ENCODE measurements at regions not wholly inside any gene's neighbourhood (a gene's known extent, or its start where the extent isn't known, plus 50 kb on each side); places are given as distances from the start of the nearest gene placed in this dataset.
"Not testable (repeated sequence)": the region's sequence is repeated elsewhere in the genome, so short reads cannot be mapped to it uniquely, and the experiment has no call there.

DNA sequence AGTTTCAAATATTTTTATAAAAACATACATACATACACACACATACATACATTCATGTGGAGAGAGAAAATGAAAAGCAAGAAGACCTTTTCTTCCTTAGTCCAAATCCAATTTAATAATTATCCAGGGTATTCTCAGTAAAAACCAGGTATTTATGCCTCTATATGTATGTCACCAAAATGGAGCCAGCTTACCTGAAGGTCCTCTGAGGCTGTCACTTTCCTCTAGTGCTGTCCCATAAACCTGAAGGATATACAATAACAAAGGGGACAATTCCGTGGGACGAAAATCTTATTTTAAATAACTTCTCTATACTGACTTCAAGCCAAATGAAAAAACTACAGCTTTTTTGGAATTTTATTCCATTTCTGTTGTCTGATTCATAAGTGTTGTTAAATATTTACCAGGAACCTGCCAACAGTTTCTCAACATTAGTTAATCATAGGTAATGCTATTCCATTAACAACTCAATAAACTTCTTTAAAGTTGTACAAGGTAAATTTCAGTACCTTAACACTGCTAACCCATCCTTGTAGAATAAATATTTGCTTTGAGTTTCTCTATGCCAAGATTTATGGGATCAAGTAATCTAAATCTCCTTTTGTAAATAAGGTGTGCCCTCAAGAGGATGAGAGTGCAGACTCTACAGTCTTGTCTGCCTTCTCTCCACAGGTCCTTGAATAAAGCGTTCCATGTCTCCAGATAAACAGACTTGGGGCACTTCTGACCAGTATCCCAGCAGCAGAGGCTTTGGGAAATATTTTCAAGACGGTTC, 260.3 kb downstream of the AHR start:
- DNase-seq, result no peak

DNA sequence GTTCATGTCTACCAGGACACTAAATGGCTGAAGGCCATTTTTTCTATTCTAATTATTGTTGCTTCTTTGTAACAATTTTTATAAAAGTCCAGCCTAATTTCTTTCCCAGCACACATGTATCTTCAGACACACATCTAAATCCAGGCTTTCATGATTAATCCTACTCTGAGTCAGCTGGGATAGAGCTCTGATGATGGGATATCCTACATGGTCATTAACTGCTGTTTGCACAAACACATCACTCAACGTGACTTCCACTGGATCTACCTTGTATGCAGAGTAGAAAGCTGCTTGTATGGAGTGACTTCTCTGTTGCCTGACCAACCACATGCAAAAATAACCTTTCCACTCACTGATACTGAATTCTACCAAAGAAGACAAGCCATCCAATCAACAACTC, 260.9 kb downstream of the AHR start:
- DNase-seq, result no peak

DNA sequence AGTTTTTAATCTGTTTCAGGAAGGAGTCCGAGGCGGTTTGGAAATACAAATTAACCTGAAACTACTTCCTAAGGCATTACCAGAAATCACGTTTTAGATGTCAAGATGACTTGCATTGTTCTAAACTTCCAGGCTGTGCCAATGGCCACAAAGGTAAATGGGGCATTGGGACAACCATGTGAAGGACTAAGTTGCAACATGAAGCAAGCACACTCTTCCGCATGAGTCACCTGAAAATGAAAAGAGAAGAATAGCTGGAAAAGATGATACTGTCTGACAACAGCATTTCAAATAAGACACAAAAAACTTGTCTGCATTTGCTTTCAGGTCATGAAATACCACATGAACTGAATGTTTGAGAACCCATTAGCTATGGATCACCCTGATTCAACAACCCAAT, 262.1 kb downstream of the AHR start:
- DNase-seq, result no peak

DNA sequence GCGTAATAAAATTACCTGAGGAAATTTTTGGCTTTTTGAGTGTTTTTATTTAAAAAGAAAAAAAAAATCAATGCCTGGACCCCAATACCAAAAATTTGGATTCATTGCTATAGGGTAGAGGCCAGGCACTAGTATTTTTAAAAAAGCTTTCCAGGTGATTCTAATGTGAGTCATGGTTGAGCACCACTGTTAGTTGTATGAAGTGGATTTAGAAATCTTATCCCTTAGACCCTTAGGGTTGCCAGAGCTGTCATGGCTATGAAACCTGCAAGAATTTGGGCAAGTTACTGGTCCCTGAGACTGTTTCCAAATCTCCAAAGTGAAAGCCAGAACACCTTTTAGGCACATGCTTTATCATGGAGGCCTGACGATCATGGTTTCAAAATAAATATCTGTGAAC, 262.5 kb downstream of the AHR start:
- no peak for DNase-seq

DNA sequence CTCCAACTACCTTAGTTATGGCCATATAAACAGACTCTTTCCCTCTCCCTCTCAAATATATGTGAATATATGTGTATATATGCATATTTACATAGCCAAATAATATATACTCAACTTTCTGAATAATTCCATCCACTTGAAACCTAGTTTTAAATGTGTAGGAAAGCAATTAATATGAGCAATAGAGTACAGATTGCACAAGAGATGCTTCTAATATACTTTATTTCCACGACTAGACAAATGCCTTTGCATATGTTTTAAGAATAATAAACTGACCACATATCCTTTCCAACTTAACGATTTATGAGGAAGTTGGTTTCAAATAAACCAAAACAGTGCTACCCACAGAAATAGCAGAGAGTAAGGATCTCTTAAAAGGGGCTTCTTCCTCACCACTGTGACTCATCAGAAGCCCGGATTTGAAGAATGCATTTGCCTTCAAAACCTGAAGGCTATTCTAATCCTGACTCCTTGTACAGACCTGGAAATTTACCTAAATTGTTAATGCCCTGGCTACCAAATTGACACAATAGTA, 266.3 kb downstream of the AHR start:
- no peak for DNase-seq

DNA sequence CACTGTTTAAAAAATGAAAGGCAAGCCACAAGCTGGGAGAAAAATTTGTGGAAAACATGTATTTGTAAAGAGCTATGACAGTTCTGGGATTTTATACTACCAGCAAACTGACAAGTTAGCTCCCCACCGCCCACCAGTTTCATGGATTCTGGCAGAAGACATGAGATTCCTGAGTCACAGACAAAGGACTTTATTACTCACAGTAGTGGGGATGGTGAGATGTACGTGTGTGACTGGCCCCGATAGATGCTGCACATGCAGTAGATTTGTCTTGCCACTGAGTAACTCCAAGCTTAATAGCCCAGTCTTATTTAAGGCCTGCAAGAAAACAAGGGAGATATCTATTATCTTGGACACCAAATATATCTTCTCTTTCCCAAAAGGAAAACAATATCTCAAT, 281.7 kb downstream of the AHR start:
- DNase-seq, result no peak

DNA sequence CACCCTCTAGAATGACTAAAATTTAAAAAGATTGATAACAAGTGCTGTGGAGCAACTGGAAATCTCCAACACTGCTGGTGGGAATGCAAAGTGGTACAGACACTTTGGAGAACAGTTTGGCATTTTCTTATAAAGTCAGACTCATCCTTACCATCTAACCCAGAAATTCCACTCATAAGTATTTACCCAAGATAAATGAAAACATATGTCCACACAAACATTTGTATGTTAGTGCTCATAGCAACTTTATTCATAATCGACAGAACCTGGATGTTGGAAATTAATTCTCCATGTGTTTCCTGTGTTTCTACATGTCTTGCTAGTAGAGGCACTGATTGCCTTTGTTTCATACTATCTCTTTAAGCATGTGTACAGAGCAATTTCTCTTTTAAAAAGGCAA, 282.4 kb downstream of the AHR start:
- DNase-seq, result no peak

DNA sequence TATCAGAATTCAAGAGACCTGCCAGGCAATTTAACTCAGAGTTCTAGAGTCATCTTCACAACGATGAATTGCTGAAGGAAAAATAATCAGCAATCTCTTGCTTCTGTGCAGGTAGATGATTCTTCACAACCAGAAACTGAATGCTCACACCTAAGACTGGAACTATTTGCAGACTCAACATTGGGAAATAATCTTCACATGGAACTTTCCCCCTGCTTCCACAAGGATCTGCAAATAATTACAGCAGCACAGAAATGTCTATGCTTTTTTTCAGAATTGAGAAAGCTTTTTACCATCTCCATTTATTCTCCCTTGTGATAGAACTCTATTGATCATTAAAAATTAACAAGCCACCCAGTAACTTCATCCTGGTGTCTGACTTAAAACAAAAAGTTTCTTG, 282.8 kb downstream of the AHR start:
- DNase-seq, result no peak

DNA sequence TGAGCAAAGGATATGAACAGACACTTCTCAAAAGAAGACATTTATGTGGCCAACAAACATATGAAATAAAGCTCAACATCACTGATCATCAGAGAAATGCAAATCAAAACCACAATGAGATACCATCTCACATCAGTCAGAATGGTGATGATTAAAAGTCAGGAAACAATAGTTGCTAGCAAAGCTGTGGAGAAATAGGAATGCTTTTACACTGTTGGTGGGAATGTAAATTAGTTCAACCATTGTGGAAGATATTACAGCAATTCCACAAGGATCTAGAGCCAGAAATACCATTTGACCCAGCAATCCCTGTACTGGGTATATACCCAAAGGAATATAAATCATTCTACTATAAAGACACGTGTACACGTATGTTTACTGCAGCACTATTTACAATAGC, 284.2 kb downstream of the AHR start:
- DNase-seq, result not testable (repeated sequence)

DNA sequence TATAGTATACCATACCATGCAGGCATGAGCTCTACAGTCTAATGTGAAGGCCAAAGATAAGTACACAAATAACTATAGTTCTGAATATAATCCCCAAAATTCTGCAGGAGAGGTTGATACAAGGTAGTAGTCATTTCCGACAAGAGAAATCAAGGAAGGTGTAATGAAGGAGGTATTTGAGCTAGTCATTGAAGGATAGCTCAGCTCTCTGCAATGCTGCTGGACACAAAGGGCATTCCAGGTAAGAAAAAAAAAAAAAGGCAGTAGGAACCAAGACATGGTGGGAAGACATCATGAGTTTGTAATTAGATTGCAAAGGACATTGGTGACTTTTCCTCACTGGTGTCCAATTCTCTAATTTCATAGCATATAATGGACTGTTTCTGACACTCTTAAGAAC, 285.3 kb downstream of the AHR start:
- DNase-seq, result no peak

DNA sequence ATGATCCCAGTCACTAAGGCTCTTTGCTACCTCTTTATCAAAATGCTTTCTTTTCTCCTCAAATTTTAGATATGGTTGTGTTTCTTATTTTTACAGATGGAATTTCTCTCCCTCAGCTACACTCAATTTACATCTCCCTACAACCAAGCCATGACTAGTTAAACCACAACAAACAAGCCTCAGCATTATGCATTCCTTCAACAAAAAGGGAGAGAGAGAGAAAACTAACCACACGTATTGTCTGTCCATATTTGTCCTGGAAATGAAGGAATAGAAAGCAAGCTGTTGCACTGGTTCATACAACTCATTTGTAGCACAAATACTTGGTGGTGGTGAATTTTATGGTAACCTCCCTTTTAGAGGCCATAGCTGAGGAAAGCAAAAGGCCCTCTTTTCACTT, 286.4 kb downstream of the AHR start:
- DNase-seq, result no peak

DNA sequence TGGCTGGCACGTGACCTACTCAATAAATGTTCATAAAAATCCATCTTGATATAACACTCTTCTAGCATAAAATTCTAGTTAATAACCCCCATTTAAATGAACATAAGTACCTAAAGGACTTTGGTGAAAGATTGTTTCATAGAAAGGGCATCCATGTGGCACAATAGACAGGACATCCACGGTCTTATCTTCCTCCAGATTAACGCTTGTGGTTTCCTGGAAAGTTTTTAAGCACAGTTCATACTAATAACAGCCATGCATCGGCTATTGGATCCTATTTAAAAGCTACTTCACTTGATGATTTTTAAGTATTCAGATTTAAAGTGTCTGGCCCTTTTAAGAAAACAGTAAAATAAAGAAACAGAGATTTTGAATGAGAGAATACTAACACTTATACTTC, 288.3 kb downstream of the AHR start:
- no peak for DNase-seq

DNA sequence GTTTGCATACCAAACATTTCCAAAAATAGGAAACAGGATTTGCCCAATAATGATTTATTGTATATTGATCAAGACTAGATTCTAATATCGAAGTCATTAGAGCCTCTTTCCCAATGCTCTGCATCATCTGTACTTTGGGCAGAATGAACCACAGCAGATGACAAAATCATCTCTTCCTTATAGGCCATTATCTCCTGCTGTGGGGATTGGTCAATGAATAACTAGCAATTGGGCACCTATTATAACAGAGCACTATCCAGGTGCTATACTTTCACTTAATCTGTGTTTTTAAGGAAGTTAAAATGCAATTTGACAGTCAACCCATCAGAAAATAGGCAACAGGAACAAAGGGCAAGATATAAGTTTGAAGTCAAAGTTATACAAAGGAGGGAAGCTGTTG, 290.3 kb downstream of the AHR start:
- no peak for DNase-seq

DNA sequence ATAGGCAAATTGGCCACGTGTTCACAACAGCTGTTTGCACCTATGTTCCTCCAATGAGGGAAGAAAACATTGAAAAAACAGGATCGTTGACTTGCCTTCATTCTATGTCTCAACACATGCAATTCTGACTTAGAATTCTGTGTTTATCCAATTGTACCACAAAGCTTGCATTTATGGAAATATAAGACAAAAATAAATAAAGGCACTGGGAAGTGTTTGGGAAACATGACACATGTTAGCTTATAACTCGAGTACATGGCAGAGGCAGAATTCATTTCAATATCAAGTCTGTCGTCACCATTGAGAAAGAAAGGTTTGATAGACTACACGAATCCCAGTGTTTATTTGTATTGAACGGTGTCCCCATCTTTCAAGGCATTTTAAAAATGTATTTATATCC, 291.2 kb downstream of the AHR start:
- DNase-seq, result no peak

DNA sequence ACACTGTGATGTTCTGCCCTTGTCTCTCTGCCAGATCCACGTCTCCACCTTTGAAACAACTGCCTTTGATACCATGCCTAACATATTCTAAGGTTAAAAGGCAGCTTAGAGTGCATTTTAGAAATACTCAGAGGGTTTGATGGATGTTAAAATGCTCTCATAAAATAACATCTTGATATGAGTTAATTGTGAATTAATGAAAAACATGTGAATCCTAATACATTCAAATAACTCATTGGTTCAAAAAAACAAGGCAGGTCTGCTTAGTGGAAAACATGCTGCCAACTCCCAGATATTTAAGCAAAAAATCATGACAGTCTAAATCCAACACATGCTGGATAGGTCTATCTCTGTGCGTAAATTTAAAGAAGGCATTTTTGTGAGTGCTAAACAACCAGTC, 291.8 kb downstream of the AHR start:
- no peak for DNase-seq

DNA sequence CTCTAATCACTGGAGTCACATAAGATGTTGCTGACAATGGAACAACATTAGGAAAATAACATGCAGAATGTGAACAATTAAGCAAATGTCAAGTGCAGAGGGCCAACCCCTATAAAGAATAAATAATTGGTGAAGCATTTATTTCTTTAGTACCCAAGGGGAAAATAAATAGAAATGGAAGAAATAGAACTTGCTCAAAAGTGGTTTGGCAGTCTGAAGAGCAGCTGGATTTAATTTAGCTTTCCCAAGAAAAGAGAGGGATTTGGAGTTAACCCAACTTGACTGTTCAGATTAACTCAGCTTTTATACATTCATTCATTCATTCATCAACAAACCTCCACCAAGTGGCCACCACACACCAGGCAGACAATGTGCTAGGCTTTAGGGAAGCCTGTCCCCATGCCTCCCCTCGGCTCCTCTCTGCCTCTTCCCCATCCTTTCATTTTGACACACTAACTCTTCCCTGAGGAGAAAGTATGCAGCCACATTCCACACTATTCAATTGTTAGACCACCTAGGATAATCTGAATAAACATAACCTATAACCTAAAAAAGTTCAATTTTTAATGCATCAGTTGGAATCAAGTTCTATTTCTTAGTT, 295.5 kb downstream of the AHR start:
- no peak for DNase-seq

DNA sequence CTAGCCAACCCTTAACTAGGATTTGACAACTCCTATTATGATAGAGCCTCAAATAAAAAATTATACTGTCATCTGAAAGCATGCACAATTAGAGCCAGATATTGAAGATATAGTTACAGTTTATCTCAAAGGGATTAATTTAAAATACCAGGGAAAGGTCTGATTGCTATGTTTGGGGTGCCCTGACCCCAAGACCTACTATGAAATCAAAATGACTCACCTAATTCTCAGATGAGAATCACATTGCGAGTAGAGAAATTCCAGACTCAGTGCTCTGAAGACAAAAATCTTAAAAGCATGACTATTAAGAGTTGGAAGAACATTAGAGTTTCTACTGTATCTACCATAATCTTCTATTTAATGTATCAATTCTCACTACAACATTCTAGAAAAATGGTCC, 297.1 kb downstream of the AHR start:
- DNase-seq, result no peak

DNA sequence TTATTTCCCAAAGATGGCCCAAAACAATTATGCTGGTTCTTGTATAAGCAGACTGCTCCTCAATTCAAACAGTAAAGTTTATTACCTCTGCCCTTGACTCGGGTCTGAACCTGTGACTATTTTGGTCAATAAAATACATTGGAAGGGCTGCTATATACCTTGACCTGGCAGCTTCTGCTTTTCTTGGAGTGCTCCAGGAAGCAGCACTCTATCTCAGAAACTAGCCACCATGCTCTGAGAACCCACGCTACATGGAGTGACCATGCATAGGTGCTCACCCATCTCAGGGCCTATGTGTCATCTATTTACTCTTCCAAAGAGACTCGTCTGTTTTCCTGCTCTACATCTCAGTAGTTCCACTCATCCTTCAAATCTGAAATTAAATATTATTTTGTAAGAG, 299.9 kb downstream of the AHR start:
- DNase-seq, result no peak

DNA sequence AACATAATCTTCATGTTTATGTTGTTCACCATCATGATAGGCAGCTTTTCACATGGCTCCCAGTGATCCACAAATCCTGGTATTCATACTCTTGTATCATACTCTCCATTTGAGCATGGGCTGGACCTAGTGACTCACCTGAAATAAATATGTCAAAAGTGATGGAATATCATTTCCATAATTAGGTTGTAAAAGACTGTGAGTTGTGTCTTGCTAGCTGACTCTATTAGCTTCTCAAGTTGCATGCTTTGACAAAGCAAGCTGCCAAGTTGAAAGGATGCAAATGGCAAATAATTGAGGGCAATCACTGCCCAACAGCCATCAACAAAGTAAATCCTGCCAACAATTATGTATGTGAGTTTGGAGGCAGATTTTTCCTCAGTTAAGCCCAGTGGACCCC, 300.4 kb downstream of the AHR start:
- no peak for DNase-seq

DNA sequence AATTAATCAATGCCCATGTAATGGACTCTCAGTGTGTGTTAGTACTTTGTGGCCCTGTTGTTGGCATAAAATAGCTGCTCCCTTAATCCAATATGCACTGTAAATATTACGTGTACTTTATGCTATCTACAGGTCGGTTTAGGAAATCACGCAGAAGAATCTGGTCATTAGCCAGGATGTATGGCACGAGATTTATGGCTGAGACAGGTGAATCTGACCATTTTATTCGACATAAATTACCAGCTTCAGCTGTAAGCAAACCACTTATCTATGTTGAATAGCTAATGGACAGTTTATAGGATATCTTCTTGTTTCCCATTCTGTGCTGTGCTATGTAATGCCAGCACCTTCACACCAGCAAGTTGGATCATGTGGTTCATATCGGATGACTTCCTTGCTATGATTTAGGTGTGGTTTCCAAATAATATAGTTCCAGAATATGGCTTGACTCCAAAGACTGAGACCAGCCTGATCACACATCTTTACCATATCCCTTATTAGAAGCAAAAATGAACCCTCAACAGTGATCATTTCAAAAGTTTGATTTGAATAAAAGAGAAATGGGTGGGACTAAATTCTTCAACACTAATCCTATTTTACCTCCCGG, 301.4 kb downstream of the AHR start:
- no peak for DNase-seq

DNA sequence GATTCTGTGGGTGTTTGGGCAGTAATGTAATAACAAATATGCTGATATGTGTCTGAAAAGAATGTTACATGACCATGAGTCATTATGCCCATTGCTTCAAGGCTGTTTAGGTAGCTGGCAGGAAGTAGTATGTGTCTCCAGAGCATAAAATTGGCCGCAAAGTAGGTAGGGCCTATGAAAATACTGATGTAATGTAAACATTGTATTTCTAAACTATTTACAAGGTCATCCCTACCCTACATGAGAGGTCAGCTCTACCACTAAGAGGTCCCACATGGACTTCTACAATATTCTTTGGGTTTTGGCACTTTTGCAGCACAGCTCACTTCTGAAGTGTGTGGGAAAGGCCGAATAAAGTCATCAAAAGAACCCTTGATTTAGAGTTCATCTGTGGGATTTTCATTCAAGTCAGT, 301.9 kb downstream of the AHR start:
- no peak for DNase-seq

DNA sequence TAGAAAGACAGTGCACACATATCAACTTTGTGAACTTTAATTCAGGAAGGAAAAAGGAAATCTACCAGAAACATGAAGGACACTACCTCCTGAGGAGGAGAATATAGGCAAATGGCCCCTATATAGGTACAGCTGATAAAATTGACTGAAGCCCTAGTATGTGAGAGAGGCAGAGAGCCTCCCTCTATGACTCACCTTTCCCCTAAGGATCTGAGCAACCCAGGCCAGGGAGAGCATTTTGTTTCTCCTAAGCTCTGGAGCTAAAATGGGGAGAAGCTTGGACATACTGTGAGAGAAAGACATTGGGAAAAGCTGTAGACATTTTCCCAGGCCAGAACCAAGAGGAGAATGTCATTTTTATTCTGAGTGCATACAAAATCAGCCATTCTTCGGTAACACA, 303.5 kb downstream of the AHR start:
- DNase-seq, result no peak

DNA sequence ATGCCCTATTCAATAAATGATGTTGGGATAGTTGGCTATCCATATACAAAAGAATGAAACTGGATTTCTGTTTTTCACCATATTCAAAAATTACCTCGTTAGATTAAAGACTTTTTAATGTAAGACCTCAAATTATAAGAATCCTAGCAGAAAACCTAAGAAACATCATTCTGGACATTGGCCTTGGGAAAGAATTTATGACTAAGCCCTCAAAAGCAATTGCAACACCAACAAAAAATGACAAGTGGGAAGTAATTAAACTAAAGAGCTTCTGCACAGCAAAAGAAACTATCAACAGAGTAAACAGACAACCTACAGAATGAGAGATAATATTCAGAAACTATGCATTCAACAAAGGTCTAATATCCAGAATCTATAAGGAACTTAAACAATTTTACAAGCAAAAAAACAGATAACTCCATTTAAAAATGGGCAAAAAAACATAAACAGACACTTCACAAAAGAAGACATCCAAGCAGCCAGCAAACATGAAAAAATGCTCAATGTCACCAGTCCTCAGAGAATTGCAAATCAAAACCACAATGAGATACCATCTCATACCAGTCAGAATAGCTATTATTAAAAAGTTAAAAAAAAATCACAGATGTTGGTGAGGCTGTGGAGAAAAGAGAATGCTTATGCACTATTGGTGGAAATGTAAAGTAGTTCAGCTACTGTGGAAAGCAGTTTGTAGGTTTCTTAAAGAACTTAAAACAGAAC, 309.8 kb downstream of the AHR start:
- DNase-seq, result no peak

DNA sequence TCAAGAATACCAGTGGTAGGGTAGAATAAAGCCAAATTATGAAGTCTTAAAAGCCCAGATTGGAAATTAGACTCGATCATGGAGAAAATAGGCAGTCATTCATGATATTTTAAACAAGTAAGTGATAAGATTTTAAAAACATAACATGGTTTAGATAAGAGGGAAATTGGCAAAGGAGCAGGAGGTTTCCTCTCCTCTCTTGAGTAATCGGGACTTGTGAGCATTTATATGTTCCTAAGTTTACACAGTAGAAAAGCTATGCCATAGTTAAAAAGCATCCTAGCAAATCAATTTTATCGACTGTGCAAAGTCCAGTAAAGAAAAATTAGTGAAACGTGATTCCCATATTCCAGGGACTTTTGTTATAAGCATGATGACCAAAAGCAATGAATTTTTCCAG, 313.2 kb downstream of the AHR start:
- no peak for DNase-seq
